Activated CD4-positive, alpha-beta T cell treated with anti-CD3 and anti-CD28 coated beads, Interleukin-2, amount 50 U/mL, for 16 hours (primary cell): ENCODE measurements at regions not wholly inside any gene's neighbourhood (a gene's known extent, or its start where the extent isn't known, plus 50 kb on each side); places are given as distances from the start of the nearest gene placed in this dataset.

Experiments used
- DNase-seq: peaks from one replicate; pipeline ENCODE4 v3.0.0-alpha.2; 2020

- no peak for DNase-seq
Measured at GRCh38 chr1:98103617-98104285, 182.9 kb upstream of the DPYD start.

DNA sequence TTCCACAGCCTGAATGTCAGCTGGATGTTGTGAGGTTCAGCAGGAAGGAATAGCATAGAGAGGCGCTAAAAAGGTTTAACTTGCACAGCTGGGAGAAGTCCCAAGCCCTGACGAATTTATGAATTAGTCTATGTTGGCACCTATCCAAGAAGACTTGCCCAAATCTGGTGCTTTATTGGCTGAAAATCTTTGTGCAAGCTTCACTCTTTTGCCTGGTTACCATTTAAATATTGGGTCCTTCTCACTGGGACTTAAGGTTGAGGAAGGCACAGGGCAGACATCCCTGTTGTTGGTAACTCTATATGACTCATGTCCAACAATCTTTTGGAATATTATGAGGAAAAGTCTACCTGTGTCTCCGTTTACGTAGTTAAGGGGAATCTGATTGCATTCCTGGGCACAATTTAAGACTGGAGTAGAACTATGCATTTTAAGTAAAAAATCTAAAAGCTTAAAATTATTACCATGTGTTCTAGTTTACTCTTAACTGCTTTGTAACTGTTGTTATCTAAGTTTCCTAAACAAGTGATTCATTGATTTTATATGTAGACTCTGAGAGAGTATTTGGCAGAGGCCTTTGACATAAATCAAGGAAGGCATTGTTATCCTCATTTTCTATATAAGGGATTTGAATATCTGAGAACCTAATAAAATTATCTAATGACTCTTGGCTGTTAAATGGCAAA lies 181.7 kb upstream of the DPYD start:
- no peak for DNase-seq

DNA sequence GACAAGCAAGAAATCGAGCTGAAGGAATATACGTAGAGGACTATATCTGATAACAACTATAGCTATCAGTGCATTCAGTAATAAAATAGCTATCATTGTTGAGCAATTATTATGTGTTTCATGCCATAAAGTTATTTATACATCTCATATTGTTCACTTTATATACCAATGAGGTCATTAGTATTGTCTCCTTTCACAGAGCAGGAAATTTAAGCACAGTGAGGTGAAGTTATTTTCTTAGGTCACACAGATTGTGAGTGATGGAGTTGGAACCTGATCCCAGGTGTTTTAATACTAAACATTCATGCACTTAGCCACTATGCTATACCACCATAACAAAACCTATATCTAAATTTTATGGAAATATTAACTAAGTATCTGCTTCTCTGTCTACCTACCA lies 180.5 kb upstream of the DPYD start:
- DNase-seq: no peak

DNA sequence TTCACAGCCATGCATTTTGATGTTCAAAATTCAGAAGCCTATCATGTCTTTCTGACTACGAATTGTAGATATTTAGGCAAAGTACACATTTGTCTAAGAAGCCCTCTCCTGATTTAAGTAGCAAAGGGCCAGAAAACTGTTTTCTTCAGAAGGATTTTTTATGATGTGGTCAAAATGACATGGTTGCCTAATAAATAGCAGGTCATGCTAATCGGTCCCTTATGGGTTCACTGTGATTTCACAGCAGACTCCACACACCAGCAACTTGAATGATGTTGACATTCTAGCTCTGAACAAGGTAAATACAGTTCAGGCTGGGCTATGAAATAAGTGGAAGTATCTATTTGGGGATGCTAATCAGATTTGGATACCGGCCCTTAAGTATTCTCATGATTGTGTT lies 178.7 kb upstream of the DPYD start:
- no peak for DNase-seq

- no peak for DNase-seq
Measured at GRCh38 chr1:98098473-98098872, 177.6 kb upstream of the DPYD start.

- DNase-seq: no peak
Measured at GRCh38 chr1:98090351-98090750, 169.5 kb upstream of the DPYD start.

DNA sequence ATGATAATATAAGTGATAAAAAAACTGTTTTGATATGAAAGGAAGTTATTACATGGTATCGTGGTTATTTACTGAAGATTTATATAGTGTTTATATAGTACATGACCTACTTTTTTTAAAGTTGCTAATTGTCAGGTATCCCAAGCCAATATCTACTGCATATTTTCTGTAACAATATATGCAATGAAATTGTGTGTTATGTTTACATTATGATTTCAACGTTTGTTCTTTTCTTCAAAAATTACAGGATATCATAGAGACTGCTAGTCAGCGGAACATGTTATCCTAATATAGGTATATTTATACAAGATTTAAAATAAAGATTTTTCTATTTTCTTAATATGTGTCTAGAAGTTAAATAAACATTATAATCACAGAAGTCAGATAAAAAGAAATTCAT lies 167.5 kb upstream of the DPYD start:
- DNase-seq: no peak

DNA sequence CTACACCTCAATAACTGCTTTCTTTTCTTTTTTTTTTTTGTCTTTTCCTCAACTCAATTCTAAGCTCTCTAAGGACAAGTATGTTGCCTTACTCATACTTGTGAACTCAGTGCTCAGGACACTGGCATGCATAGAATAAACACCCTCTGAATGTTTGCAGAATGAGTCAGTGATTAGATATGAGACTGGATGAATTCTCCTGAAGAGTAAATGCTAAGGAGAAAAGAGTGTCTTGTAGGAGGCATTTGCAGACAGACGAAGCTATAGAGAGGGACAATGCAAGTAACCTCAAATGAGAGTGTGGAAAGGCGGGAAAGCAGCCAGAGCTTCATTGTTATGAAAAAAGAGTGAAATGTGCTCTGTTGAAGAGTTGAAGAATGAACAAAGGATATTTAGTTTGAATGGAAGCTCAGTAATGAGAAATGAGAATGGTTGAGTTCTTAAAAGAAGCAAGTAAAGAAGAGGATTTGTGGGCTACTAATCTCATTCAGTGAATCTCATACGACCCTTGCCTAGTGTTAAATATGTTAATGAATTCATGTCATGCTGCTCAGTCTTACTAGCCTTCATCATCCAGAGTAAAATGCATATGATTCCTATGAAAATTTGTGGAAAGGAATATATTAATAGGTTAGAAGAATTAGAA lies 166.1 kb upstream of the DPYD start:
- no peak for DNase-seq

GRCh38 chr1:98086156-98086555 lies 165.3 kb upstream of the DPYD start:
- DNase-seq: no peak

- no peak for DNase-seq
Measured at GRCh38 chr1:98084188-98084587, 163.4 kb upstream of the DPYD start.

GRCh38 chr1:98081944-98082343 lies 161.1 kb upstream of the DPYD start:
- DNase-seq: no peak

GRCh38 chr1:98078596-98078995 lies 157.8 kb upstream of the DPYD start:
- no peak for DNase-seq

GRCh38 chr1:98077691-98078090 lies 156.9 kb upstream of the DPYD start:
- no peak for DNase-seq

GRCh38 chr1:98075626-98076025 lies 154.8 kb upstream of the DPYD start:
- DNase-seq: no peak

GRCh38 chr1:98073823-98074222 lies 153.0 kb upstream of the DPYD start:
- no peak for DNase-seq

DNA sequence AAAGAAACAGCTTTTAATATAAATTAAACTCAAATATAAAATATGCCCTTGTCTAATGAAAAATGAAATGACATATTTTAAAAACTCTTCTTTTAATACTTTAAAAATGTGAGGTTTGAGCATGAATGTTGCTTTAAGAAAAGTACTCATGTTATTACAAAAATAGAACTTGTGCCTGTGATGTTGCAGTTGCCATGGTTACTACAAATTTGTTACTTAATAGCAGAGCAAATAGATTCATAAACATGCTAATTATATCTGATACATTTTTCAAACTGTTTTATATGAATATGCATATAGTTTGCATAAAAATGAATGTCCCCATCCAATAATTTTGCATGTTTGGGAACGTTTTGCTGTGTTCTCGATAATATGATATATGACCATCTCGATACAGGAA lies 152.3 kb upstream of the DPYD start:
- no peak for DNase-seq

GRCh38 chr1:98072047-98072446 lies 151.2 kb upstream of the DPYD start:
- no peak for DNase-seq

DNA sequence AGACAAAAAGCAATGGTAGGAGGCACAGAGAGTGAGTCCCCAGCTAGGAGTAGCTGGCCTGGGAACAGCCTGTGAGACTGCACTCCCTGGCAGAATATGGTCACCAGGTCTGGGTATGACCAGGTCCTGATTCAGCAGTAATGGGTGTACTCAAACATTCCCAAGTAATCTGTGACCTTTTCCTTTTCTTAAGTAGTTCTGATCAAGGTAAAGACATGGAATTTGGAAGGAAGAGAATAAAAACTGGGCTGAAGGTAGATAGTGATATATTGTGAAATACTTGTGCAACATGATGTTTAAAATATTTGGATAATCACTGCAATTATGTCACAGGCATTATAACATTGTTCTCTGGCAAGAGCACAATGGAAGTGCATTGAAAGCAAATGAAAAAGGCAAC lies 147.2 kb upstream of the DPYD start:
- DNase-seq: no peak

DNA sequence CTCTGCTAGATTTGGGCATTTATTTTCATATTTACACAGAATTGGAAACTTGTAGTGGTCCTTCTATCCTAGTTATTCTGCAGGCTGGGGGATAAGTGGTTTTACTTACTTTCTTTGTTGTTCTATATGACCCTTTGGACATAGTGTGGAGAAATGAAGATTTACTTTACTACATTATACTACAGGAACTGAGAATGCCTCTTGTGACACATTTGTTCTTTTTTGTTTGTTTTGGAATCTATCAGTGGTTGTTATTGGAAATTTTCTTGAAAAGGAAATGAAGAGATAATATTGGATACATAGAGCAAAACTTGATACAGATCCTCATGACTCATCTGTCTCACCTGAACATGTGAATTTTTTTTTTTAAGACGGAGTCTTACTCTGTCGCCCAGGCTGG lies 146.1 kb upstream of the DPYD start:
- no peak for DNase-seq

DNA sequence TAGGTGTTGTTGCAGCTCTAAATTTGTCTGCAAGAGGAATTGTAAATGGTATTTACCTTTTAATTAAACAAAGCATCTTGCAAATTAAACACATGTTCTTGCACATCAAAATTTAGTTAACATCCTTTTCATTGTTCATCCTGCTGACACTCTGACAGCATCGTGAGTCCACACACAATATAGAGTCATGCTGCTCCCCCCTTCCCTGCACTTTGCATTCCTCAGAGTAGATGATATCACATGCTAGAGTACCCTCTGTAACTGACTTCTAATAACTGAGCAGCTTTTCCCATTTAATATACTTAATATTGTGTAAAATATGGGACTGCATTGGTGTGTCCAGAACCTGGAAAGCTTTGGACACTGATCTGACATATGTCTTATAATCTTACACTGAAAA lies 138.8 kb upstream of the DPYD start:
- no peak for DNase-seq

DNA sequence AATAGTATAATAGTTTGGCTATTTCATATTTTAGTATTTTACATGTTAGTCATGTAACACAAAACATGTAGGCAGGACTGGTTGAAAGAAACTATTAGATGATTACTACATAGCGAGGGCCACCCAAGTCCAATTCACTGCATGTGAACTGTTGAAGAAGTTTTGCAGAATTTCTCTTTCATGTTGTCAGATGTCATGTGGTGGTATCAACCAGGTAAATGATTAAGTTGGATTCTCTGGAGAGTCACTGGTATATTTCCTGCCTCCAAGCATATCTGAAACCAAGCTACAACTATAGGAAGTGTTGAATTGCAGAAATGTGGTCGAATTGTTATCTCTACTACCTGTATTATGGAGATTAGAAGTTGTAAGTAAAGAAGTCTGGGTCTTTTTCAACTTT lies 137.8 kb upstream of the DPYD start:
- no peak for DNase-seq

GRCh38 chr1:98057236-98057910 lies 136.5 kb upstream of the DPYD start:
- no peak for DNase-seq

GRCh38 chr1:98056781-98057180 lies 135.9 kb upstream of the DPYD start:
- no peak for DNase-seq

GRCh38 chr1:98055457-98055856 lies 134.6 kb upstream of the DPYD start:
- DNase-seq: no peak
